GM19455 (cell line): ENCODE measurements at regions not wholly inside any gene's neighbourhood (a gene's known extent, or its start where the extent isn't known, plus 50 kb on each side); places are given as distances from the start of the nearest gene placed in this dataset.

Source experiments
- ATAC-seq: cut with Tn5 transposase; IDR thresholded peaks from one replicate; pipeline ENCODE4 v1.9.1; 2021; ENCODE audit not compliant: unreplicated experiment

DNA sequence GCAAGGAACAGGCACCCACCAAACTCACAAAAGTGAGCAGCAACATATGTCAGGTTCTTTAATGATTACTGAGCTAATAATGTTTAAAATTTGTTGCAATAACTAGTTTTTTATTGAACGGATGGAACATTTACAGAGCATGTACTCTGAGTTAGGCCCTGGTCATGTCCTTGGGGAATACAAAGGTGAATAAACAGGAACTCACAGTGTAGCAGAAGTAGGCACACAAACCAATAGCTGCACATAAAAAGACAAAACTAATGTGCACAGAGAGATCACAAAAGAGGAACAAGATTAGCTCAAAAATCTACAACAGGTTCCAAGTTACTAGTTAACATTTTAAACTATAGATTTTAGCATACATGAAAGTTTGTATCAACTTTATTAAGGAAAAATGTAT, 505.3 kb upstream of the PPP2R3A start:
- ATAC-seq, result no peak

GRCh38 chr3:135471911-135472310, 493.6 kb upstream of the PPP2R3A start:
- ATAC-seq, result no peak

- ATAC-seq, result no peak
Measured at GRCh38 chr3:135473449-135473848, 492.1 kb upstream of the PPP2R3A start.

DNA sequence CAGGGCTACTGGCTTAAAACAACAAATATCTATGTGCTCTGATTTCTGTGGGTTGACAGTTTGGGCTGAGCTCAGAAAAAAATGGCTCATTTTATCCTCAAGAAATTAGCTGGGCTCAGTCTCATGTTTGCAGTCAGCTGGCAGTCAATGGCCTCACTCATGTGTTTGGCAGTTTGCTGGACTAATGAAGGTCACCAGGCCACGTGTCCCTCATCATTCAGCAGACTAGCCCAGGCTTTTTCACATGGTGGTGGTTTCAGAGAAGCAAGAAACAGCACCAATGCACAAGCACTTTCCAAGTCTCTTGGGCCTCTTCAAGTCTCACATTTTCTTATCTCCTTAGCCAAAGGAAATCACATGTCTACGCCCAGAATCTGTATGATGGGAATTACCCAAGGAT, 478.3 kb upstream of the PPP2R3A start:
- no peak for ATAC-seq

GRCh38 chr3:135490219-135490915, 475.2 kb upstream of the PPP2R3A start:
- no peak for ATAC-seq

DNA sequence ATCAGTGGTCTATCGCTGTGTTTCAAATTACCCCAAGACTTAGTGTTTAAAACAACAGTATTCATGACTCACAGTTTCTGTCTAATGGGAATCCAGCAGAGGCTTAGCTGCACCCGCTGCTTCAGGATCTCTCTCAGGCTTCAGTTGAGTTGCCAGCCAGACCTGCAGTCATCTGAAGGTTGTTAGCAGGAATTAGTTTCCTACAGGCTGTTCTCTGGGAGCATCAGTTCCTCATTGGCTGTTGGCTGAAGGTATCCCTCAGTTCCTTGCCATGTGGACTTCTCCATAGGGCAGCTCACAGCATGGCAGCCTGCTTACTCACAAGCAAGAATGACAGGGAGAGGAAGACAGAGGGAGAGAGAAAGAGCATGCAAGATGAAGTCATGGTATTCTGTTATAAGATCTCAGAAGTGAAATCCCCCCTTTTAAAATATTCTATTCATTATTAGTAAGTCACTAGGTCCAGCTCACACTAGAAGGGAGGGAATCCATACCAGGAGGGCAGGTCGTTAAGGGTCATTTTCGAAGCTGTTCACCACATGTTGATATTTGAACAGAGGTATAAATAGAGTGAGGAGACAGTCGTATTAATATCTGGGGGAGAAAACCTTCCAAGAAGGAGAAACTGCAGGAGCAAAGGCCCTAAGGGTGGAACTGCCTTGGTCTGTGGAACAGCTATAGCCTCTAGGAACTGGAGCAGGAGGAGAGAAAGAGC, 473.9 kb upstream of the PPP2R3A start:
- no peak for ATAC-seq

- ATAC-seq, result no peak
Measured at GRCh38 chr3:135495891-135496290, 469.6 kb upstream of the PPP2R3A start.

GRCh38 chr3:135497979-135498378, 467.5 kb upstream of the PPP2R3A start:
- no peak for ATAC-seq

- ATAC-seq, result no peak
Measured at GRCh38 chr3:135499426-135499825, 466.1 kb upstream of the PPP2R3A start.

DNA sequence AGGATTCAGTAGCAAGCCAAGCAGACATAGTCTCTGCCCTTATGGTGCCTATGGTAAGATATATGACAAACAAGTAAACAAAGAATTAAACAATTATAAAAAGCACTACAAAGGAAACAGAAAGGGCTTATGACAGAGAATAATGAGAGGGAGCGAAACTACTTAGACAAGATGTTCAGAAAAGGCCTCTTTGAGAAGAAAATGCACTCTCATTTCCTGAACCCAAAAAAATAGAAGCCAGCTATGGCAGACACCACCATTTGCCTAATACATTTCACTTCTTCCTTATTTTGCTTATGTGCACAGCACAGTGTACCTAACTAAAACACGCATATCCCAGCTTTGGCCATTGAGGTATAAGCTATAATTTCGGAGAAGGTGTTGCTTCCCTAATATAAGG, 465.5 kb upstream of the PPP2R3A start:
- no peak for ATAC-seq

DNA sequence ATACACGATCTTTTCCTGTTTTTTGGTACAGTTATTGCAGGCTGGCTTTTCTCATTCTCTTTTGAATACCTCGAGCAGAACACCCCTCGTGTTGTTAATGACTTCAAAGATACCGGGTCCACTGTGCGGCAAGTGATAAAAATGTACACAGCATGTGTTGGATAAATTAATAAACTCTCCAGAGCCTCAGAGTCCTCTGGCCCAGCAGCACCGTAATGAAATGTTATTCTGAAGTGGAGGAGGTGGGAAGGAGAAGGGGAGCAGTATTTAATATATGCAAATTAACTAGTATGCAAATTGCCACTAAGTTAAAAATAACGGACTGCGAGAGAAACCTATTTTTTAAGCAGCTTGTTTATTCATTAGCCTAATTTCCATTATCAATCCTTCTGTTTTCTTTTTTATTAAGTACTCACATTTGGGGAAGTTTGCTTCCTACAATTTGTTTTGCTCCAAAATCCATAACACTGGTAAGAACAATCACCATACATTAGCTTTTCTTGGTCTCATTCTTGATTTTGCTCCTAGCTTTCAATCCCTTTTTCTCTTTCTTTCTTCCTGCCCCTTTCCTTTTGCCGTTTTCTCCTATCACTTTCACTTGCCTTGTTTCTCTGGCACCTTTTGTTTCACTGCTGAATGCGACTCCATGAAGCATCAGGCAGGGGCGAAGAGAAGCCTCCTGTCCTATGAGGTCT, 462.3 kb upstream of the PPP2R3A start:
- ATAC-seq, result no peak

GRCh38 chr3:135503760-135504686, 461.5 kb upstream of the PPP2R3A start:
- ATAC-seq, result peak; percentile 66

- no peak for ATAC-seq
Measured at GRCh38 chr3:135513106-135514059, 452.1 kb upstream of the PPP2R3A start.

- no peak for ATAC-seq
Measured at GRCh38 chr3:135514060-135514448, 451.5 kb upstream of the PPP2R3A start.

DNA sequence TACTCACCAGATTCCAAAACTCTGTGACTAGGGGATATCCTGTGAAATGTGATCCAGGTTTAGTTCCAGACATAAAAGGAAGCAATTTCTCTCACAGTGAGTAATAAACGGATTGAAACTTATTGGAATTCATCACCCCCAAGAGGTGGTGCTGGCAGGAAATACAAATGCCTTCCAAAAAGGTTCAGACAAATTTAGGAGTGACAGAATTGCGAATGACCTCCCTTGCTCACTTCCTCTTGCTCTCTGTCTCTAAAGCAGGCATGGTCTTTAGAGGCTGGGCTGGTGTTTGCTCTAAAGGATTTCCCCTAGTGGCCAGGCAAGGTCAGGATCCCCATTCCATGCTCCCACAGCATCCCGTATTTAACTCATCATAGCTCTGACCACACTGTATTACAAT, 449.4 kb upstream of the PPP2R3A start:
- no peak for ATAC-seq

DNA sequence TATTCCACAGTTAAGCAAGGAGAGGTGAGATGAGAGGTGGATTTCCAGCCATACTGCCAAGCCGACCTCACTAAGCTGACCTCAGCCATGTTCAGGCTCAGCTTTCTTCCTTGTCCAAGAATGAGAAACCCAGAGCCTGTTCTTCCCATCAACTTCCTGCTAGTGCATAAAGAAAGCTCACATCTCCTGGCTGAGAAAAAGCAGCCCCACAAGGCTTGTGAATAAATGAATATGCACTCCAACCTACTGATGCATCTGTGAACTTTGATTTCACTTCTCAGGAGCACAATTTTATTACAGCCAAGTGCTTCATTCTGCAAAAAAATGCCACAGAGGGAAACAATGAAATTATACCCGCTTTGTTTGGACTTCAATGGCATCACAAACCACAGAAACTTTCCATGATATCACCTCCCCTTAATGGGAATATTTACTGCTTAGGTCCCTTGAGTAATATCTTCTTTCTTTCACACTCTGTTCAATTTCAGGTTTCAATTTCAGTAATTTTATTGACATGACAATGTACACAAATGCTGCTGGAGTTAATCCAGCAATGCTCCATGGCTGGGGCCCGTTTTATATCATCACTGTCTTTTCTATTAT, 437.0 kb upstream of the PPP2R3A start:
- no peak for ATAC-seq

- no peak for ATAC-seq
Measured at GRCh38 chr3:135532021-135532420, 433.5 kb upstream of the PPP2R3A start.

GRCh38 chr3:135538123-135538522, 427.4 kb upstream of the PPP2R3A start:
- no peak for ATAC-seq

DNA sequence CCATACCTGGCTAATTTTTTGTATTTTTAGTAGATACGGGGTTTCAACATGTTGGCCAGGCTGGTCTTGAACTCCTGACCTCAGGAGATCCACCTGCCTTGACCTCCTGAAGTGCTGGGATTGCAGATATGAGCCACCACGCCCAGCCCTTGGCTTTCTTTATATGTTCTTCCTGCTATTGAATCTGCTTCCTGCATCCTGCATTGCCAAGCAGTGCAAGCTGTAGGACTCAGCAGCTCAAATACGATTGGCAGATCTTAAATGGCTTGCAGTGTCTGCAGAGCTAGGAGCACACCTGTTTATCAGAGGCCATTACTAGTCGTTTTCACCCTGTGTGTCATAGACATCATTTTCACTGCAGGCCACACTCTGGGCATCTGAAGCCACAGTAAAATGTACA, 426.2 kb upstream of the PPP2R3A start:
- no peak for ATAC-seq

GRCh38 chr3:135539854-135540253, 425.7 kb upstream of the PPP2R3A start:
- no peak for ATAC-seq
